ENCODE measurements at regions not wholly inside any gene's neighbourhood (a gene's known extent, or its start where the extent isn't known, plus 50 kb on each side); places are given as distances from the start of the nearest gene placed in this dataset.
A peak's percentile ranks its signal among the peaks of the same experiment; 100 is the strongest.
"Not testable (repeated sequence)": the region's sequence is repeated elsewhere in the genome, so short reads cannot be mapped to it uniquely, and the experiment has no call there.

DNA sequence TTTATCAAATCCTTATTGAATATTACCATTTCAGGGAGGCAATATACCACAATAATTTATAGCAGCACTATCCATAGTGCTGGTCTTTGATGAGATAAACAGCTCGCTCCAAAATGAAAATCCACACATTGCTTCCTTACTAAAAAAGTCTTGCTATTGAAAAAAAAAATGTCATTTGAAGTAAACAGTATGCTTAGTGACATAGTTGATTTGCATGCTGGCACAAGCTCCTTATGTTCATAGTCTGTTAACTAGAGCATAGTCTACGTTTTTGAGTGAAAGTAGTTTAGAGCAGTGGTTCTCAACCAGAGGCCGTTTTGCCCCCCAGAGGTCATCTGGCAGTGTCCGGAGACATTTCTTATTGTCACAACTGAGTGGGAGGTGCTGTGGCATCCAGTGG lies 249.4 kb upstream of the PDZRN3 start:
- DNase-seq = no peak
- intact Hi-C loops (cut with DNase I) = loop anchor here in 1 of 2 donors (10.0 kb wide), 1 partner anchor 1131 kb away; no protein-coding TSS in a partner anchor
- ATAC-seq = no peak

DNA sequence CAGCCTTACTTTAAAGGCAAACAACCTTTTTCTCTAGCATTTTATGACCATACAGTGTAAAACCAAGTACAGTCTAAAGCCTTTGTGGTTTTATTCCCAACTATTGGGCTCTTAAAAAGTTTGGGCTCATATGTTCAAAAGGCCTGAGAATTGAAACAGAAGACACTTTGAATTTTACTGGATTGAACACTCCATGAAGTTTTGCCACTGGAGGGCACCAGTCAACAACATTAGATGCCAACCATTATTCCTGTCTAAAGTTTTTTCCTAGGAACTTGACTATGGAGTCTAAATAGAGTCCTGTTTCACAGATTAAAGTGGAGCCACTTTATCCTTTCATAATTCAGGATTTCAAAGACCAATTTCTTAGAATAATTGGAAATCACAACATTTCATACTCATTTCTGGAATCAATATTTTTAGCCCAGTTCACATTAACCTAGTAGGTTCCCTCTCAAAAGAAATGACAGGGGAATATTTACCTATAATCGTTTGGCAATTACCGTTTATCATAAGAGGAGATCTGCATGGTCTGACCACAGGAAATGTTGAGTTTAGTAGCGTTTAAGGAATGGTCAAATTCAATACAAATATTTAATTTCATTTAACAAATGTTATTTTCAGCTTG lies 244.1 kb upstream of the PDZRN3 start:
- intact Hi-C loops (cut with DNase I) = loop anchor here in 1 of 2 donors (2.0 kb wide), 1 partner anchor 1302 kb away; no protein-coding TSS in a partner anchor
- no peak for DNase-seq
- peak in 1 of 2 donors; percentile 47 for ATAC-seq

DNA sequence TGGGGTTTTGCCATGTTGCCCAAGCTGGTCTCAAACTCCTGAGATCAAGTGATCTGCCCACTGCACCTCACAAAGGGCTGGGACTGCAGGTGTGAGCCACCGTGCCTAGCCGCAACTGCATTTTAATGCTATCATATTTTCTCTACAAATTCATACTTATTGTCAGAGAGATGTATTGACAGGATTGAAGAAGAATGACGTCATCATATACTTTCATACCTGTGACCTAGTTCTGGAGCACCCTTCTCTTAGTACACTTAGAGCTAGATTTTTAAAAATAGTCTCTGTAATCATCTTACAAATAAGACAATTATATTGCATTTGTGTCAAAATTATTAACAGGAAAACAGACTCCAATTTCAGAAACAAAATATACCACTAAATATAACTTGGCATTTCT lies 242.8 kb upstream of the PDZRN3 start:
- ATAC-seq (no peak), DNase-seq (no peak)
- intact Hi-C loops (cut with DNase I) = no loop called here

DNA sequence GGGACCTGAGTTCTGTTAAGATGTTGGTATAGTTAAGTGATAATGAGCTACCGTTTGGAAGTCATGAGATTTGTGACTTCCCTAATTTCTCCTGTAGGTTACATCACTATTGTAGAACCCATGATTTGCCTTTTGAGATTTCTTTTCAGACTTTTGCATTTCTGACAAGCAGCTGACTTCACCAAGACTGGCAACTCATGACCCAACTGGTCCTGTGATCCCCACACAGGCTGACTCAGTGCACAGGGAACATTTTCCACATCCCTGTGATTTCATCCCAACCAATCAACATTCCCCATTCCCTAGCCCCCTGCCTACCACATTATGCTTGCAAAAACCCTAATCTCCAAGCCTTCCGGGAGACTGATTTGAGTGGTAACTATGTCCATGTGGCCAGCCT lies 242.1 kb upstream of the PDZRN3 start:
- ATAC-seq = no peak

DNA sequence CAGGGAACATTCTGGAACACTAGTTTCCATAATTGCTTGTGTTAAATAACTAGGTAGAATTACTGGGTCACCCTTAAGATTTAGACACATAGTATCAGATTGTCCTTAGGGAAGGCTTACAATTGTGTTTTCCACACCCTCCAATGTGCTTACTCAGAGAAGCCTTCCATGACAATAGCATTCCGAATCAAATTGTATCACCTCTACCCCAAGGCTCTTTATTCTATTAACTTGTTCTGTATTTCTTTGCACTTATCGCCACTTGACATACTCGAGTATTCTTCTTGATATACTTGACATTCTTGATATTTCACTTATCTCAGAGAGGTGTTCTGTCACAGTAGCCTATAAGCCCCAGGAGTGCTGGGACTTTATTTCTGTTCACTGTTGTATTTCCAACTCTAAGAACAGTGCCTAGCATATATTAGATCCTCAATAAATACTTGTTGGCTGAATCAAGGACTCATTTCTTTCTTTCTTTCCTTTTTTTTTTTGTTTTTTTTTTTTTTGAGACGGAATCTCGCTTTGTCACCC lies 238.9 kb upstream of the PDZRN3 start:
- ATAC-seq (peak in 1 of 2 donors; percentile 38), DNase-seq (no peak)
- intact Hi-C loops (cut with DNase I) = no loop called here

More for the DNA sequence above, 242.1 kb upstream of the PDZRN3 start:
- intact Hi-C loops (cut with DNase I) = no loop called here
- no peak for DNase-seq

DNA sequence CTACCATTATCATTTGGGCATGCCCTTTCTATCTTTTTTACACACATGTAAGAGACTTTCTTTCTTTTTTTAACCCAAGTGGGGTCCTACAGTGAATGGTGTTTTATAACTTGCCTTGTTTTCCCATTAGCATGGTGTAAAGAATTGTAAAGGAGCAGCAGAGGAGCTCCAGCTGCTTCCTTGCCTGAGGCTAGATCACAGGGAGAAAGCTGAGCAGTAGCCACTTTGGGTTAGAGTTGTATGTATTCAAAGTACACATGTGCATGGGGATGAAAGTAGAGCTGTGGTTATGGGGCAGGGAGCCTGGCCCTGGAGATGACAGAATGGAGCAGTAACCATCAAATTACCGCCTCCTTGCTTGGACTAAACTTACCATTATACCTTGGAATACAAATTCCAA lies 231.1 kb upstream of the PDZRN3 start:
- ATAC-seq (no peak), DNase-seq (no peak)
- intact Hi-C loops (cut with DNase I) = no loop called here

DNA sequence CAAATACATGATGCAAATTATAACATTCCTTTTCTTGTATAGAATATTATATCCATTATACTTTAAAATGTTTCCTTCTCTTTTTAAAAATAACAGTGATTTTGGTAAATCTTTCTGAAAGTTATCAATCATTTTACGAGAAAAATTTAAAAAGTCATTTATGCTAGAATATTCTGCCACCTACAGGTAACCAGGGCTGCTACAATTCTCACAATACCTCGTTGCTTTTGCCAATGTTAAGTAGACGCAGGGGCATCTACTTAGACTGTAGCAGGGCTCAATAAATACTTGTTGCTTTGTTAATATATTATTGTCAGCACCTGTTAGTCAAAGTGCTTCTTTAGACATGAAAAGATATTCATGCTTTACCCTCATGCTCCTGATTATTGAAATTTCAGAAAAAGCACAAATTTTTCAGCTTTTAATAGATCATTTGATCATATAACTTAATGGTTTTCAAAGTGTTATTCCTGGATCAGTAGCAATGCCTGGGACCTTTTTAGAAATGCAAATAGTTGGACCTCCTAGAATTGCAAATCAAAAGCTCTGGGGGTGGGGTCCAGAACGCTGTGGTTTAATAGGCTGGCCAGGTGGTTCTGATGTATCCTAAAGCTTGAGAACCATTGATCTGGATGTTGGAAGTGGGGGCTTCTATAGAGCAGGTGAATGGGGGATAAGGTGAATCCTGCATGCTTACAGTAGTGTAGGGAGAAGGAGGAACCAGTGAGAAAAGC lies 223.6 kb upstream of the PDZRN3 start:
- peak in 1 of 2 donors; percentile 65 for ATAC-seq
- DNase-seq = no peak
- intact Hi-C loops (cut with DNase I) = loop anchor here in 1 of 2 donors (5.0 to 10.0 kb wide), 2 partner anchors 224 to 341 kb away; partner anchors contain the start of gene PDZRN3

DNA sequence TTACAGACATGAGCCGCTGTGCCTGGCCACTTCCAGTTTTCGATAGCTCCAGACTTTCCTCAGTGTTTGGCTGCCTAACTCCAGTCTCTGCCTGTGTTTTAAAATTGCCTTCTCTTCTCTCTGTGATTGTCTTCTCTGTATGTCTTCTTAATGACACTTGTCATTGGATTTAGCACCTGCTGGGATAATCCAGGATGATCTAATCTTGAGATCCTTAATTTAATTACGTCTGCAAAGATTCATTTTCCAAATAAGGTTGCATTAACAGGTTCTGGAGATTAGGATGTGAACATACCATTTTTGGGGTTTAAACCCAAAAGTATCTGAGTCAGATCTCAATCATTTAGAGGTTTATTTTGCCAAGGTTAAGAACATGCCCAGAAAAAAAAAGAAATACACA lies 222.2 kb upstream of the PDZRN3 start:
- no peak for DNase-seq
- no peak for ATAC-seq
- intact Hi-C loops (cut with DNase I) = loop anchor here in 1 of 2 donors (5.0 to 10.0 kb wide), 2 partner anchors 222 to 340 kb away; partner anchors contain the start of gene PDZRN3

DNA sequence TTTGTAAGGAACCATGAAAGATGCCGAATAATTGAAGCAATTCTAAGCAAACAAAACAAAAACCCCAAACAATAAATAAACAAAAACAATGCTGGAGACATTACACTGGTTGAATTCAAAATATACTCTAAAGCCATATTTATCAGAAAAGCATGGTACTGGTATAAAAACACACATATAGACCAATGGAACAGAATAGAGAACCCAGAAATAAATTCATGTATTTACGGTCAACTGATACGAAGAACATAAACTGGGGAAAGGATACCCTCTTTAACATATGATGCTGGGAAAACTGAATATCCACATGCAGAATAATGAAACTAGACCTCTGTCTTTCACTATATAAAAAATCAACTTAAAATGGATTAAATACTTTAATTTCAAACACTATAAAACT lies 214.3 kb upstream of the PDZRN3 start:
- ATAC-seq = no peak
- intact Hi-C loops (cut with DNase I) = no loop called here
- no peak for DNase-seq

DNA sequence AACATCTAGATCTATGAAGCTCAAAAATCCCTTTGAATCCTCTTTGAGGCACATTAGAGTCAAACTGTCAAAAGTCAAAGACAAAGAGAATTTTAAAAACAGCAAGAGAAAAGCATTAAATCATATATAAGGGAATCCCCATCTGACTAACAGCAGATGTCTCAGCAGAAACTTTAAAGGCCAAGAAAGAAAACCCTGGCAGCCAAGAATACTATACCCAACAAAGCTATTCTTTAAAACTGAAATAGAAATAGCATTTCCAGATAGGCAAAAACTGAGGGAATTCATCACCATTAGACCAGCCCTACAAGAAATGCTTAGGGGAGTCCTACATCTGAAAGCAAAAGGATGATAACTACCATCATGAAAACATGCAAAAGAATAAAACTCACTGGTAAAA lies 211.2 kb upstream of the PDZRN3 start:
- intact Hi-C loops (cut with DNase I) = no loop called here
- DNase-seq (no peak), ATAC-seq (no peak)

DNA sequence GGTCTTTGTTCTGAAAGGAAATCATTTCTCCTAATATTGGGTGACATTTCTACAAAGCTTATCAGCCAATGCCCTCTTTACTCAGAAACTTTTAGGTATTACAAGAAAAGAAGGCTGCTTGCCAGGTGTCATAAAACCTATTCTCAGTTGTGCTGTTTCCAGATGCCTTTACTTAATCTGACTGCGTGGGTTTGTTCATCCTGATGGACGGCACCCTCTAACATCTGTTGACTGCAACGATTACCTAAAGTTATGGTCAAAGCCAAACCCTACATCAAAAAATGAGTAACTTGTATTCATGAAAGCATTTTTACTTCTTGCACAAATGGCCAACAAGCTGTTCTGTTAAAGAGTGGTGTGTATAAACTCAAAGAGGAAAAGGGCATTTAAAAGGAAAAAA lies 207.7 kb upstream of the PDZRN3 start:
- DNase-seq (no peak), ATAC-seq (no peak)
- intact Hi-C loops (cut with DNase I) = no loop called here

DNA sequence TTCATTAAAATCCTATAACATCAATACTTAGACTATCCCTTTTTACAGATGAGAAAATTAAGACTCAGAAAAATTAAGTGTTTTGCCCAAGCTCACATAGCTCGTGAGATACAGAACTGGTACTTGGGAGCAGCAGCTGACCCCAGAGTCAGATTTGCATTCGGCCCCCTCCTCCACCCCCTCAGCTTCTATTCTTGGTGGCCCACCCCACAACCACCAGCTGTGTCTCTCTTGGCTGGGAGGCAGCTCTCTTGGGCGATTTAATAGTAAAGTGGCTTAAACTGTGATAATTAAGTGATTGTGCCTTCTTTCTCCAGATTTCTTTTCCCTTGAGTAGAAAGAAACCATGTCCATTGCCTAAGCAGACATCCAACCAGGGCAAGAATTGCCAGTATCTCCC lies 203.6 kb upstream of the PDZRN3 start:
- ATAC-seq = no peak
- intact Hi-C loops (cut with DNase I) = no loop called here

DNA sequence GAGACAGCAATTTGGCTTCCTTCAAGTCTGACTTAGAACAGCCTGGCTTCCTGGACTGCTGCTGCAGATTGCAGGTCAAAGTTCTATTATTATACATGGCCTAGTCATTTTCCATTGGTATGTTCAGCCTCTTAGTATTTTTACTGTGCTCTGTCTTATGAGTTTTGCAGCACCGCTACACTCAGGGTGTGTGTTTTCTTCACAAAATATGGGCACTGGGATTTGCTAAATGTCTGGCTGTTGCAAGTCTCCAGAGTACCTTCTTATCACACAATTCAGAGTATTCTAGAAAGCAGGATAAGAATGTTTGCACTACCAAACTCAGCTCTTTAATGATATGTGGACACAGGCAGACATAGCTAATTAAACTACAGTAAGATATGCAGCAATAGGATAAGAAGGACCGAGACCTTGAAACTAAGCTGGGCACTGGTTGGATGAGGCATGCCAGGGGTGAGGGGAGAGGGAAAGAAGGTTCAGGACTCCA lies 203.0 kb upstream of the PDZRN3 start:
- intact Hi-C loops (cut with DNase I) = no loop called here
- ATAC-seq = peak; percentile 71 to 87
- no peak for DNase-seq

More for the DNA sequence above, 203.6 kb upstream of the PDZRN3 start:
- no peak for DNase-seq

DNA sequence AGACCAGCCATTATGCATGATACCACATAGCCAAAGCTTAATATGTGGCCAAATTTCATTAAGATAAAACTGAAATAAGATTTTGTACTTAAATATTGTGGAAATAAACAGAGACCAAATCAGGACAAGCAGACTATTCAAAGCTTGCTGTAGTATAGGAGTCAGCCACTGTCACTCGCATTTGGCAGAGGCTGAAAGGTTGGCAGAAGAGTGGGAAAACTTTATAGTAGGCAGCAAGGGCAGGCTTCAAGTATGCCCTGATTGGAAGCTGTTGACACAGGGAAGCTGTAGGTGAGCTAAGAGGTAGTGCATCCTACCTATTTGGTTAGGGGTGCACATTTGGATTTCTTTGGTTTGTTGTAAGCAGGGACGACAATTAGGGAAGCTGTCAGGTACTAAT lies 202.5 kb upstream of the PDZRN3 start:
- intact Hi-C loops (cut with DNase I) = no loop called here
- ATAC-seq (peak; percentile 61), DNase-seq (no peak)

DNA sequence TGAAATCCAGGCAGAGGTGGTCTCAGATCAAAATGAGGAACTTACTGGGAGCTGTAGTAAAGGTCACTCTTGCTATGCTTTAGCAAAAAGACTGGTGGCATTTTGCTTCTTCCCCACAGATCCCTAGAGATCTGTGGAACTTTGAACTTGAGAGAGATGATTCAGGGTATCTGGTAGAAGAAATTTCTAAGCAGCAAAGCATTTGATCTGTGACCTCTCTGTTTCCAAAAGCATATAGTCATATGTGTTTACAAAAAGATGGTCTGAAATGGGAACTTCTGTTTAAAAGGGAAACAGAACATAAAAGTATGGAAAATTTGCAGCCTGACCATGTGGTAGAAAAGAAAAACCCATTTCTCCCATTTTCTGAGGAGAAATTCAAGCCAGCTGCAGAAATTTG lies 196.2 kb upstream of the PDZRN3 start:
- intact Hi-C loops (cut with DNase I); DNase-seq; ATAC-seq: not testable (repeated sequence)

DNA sequence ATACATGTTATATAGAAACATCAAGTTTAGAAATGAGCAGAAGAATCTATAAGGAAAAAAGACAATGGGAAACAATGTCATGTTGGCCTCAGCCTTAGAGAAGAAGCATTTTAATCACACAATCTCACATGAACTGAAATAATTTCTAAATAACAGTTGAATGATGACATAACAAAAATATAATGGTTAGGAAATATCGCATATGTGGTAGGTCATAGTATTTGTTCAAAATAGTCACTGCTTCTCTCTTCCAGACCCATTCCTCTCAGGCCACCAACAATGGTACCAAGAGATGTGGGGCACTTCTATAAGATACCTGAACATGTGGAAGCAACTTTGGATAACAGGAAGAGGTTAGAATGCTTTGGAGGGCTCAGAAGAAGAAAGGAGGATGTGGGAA lies 195.7 kb upstream of the PDZRN3 start:
- DNase-seq = no peak
- intact Hi-C loops (cut with DNase I) = no loop called here
- ATAC-seq = no peak

DNA sequence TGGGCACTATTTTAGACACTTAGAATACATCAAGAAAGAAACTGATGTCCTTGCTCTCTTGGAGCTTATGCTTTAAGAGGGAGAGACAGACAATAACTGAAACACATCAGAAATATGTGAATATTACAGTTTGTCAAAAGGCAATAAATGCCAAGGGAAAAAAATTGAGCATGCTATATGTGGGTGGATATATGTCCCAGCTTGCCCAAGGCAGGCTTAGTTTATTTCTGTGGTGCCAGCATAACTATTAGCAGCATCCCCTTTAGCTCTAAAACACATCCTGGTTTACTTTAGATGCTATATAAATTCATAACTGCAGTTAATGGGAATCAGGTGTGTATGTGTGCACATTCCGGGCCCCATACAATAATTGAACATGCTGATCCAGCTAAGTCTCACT lies 191.2 kb upstream of the PDZRN3 start:
- no peak for DNase-seq
- intact Hi-C loops (cut with DNase I) = no loop called here

DNA sequence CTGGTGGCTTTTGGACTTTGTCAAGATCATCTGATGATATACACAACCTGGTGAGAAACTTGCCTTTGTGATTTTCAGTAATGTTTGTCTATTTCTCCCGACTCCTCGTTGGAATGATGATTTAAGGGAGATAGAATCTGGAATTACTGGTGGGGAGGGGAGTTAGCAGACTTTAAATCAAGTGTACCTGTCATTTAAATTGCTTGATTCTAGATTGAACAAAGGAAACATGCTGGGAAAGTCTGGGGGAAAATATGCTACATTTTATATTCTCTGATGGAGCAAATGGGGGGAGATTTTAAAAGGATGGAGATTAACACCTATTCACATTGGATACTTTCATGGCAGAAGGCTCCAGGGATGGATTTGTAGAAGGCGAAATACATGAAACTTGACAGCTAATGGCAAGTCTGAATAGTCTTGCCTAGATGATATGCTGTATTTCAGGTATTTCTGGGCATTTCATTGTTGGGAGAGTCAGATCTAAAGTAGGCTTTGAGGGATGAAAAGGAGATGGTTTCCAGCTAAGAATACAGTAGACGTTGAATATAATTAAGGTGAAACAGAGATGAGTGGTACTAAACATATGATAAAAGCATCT lies 189.1 kb upstream of the PDZRN3 start:
- no peak for ATAC-seq
- DNase-seq = no peak
- intact Hi-C loops (cut with DNase I) = no loop called here

More for the DNA sequence above, 191.2 kb upstream of the PDZRN3 start:
- no peak for ATAC-seq

DNA sequence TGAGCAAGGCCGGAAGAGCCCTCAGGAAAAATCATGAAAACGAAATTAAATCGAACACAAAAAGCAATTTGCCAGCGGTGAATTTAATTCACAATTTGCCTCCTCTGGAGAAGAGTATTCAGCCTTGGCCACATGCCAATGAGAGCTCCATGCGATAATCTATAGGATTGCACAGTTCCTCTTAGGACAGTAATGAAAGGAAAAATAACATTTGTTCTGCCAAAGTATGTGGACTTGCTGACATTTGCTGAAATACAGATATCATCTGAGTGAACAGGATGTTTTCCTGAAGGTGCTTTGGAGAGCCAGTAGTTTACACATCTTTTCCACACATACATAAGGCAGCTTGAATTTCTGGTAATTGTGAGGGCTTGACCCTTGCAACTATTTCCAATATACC lies 188.6 kb upstream of the PDZRN3 start:
- ATAC-seq (peak in 1 of 2 donors; percentile 12), DNase-seq (peak; percentile 32)
- intact Hi-C loops (cut with DNase I) = no loop called here

DNA sequence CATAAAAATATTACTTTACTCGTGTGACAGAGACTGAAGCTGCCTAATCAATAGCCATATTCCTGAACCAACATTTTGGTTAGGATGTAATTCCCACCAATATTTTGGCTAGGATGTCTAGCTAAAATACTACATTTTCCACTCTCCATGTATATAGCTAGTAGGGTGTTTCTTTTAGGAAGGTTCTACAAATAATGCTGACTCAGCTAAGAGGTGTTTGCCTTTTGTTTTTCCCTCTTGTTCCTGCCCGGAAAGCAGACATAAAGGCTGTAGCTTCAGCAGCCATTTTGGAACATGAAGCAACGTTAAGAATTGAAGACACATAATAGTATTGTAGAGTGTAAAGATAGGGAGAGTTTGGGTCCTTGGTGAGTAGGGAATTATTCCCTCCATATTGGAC lies 187.3 kb upstream of the PDZRN3 start:
- ATAC-seq (no peak), DNase-seq (no peak)
- intact Hi-C loops (cut with DNase I) = no loop called here
